Neural cell (in vitro differentiated cells): ENCODE measurements at regions not wholly inside any gene's neighbourhood (a gene's known extent, or its start where the extent isn't known, plus 50 kb on each side); places are given as distances from the start of the nearest gene placed in this dataset.

Source experiments
- H2AFZ ChIP-seq: fragments of 200-600, 300-800 bp; sonication (generic), shearing (Covaris generic); 2 replicates; pipeline ENCODE4 v1.6.0; 2014; ENCODE audit warnings: low read depth, mild to moderate bottlenecking, antibody characterized with exemption, low read length, moderate library complexity
- H3F3A ChIP-seq: fragments of 200-600 bp; shearing (Covaris generic); 2 replicates; pipeline ENCODE4 v1.6.1; 2016; ENCODE audit warnings: mild to moderate bottlenecking, moderate library complexity, mixed read lengths, antibody characterized with exemption, low read length; ENCODE audit not compliant: insufficient read depth, poor library complexity, severe bottlenecking
- H3K27ac ChIP-seq: fragments of 200-600, 300-800 bp; sonication (generic), shearing (Covaris generic); 2 replicates; pipeline ENCODE4 v1.5.1; 2014; ENCODE audit warnings: mild to moderate bottlenecking, low read length, moderate library complexity
- H3K27me3 ChIP-seq: fragments of 300-800, 200-600 bp; sonication (generic), shearing (Covaris generic); 2 replicates; pipeline ENCODE4 v1.6.0; 2014; ENCODE audit warnings: mild to moderate bottlenecking, low read depth, low read length, moderate library complexity; ENCODE audit not compliant: insufficient read depth
- H3K36me3 ChIP-seq: fragments of 300-800, 200-600 bp; sonication (generic), shearing (Covaris generic); 2 replicates; pipeline ENCODE4 v1.5.1; 2014; ENCODE audit warnings: mild to moderate bottlenecking, antibody characterized with exemption, low read length, moderate library complexity; ENCODE audit not compliant: insufficient read depth
- H3K4me2 ChIP-seq: fragments of 300-800, 200-600 bp; sonication (generic), shearing (Covaris generic); 2 replicates; pipeline ENCODE4 v1.6.0; 2014; ENCODE audit warnings: mild to moderate bottlenecking, low read length
- H3K4me3 ChIP-seq: fragments of 300-800, 200-600 bp; sonication (generic), shearing (Covaris generic); 2 replicates; pipeline ENCODE4 v1.5.1; 2014; ENCODE audit warnings: mild to moderate bottlenecking, low read length, moderate library complexity
- H3K79me2 ChIP-seq: fragments of 200-600 bp; shearing (Covaris generic); replicated peaks from 2 replicates; pipeline ENCODE4 v1.6.0; 2014; ENCODE audit warnings: mild to moderate bottlenecking, low read length, moderate library complexity; ENCODE audit not compliant: insufficient read depth
- H3K9ac ChIP-seq: fragments of 300-800, 200-600 bp; sonication (generic), shearing (Covaris generic); 2 replicates; pipeline ENCODE4 v1.6.1; 2016; ENCODE audit warnings: mild to moderate bottlenecking, low read length, mixed read lengths
- H3K9me2 ChIP-seq: fragments of 200-600 bp; shearing (Covaris generic); 2 replicates; pipeline ENCODE4 v1.6.1; 2016; ENCODE audit warnings: mild to moderate bottlenecking, low read length, mixed read lengths; ENCODE audit not compliant: insufficient read depth
- H3K9me3 ChIP-seq: fragments of 200-600, 300-800 bp; sonication (generic), shearing (Covaris generic); 2 replicates; pipeline ENCODE4 v1.6.1; 2016; ENCODE audit warnings: mild to moderate bottlenecking, mixed run types, low read length, moderate library complexity, mixed read lengths
- H4K20me1 ChIP-seq: fragments of 200-600 bp; shearing (Covaris generic); 2 replicates; pipeline ENCODE4 v1.6.1; 2016; ENCODE audit warnings: mild to moderate bottlenecking, mixed run types; ENCODE audit not compliant: insufficient read depth
- EP300 ChIP-seq: fragments of 450-650 bp; conservative IDR thresholded peaks from 2 replicates; pipeline ENCODE4 v1.6.1; 2014; ENCODE audit warnings: antibody characterized with exemption, mild to moderate bottlenecking, moderate library complexity; ENCODE audit not compliant: poor library complexity, severe bottlenecking
- EZH2 ChIP-seq: fragments of 200-600, 300-800 bp; shearing (Covaris generic), sonication (generic); IDR thresholded peaks from 2 replicates; pipeline ENCODE4 v1.6.1; 2014; ENCODE audit warnings: antibody characterized with exemption, low read length, borderline replicate concordance, mild to moderate bottlenecking; ENCODE audit not compliant: insufficient read depth, poor library complexity, severe bottlenecking
- MXI1 ChIP-seq: fragments of 450-650 bp; conservative IDR thresholded peaks from 2 replicates; pipeline ENCODE4 v1.6.1; 2014; ENCODE audit warnings: antibody characterized with exemption, mild to moderate bottlenecking; ENCODE audit not compliant: poor library complexity, severe bottlenecking
- POLR2AphosphoS5 ChIP-seq: IDR thresholded peaks from 2 replicates; pipeline ENCODE4 v1.6.1; 2012
- RAD21 ChIP-seq: fragments of 450-650 bp; conservative IDR thresholded peaks from 2 replicates; pipeline ENCODE4 v1.6.1; 2014; ENCODE audit warnings: antibody characterized with exemption, mild to moderate bottlenecking, moderate library complexity
- REST ChIP-seq: IDR thresholded peaks from 2 replicates; pipeline ENCODE4 v1.6.1; 2012; ENCODE audit warnings: borderline replicate concordance
- SMC3 ChIP-seq: fragments of 450-650 bp; conservative IDR thresholded peaks from 2 replicates; pipeline ENCODE4 v1.6.1; 2014; ENCODE audit warnings: antibody characterized with exemption, mild to moderate bottlenecking, moderate library complexity; ENCODE audit not compliant: poor library complexity
- TAF1 ChIP-seq: IDR thresholded peaks from 2 replicates; pipeline ENCODE4 v1.6.1; 2012; ENCODE audit warnings: low read depth
- TF ChIP-seq, protein P1 (sequence below): fragments of 450-650 bp; IDR thresholded peaks from 2 replicates; pipeline ENCODE4 v1.5.1; 2014; ENCODE audit warnings: antibody characterized with exemption, mild to moderate bottlenecking, moderate library complexity; ENCODE audit not compliant: poor library complexity, severe bottlenecking

GRCh38 chr19:30204721-30205120 lies 167.5 kb upstream of the ZNF536 start:
- Histone ChIP-seq H3K27ac (no peak overlapping the region), H3K4me2 (no peak overlapping the region), H3K4me3 (no peak overlapping the region), H3K79me2 (no peaks in the 10 kb centered on the region), H4K20me1 (no peaks in the 10 kb centered on the region), H3K9ac (no peak overlapping the region), H3K27me3 (no peaks in the 10 kb centered on the region), H3K9me2 (no peaks in the 10 kb centered on the region), H3F3A (no peaks in the 10 kb centered on the region), H2AFZ (no peak overlapping the region), H3K9me3 (no peaks in the 10 kb centered on the region), H3K36me3 (no peaks in the 10 kb centered on the region)
- TF ChIP-seq, protein P1, sequence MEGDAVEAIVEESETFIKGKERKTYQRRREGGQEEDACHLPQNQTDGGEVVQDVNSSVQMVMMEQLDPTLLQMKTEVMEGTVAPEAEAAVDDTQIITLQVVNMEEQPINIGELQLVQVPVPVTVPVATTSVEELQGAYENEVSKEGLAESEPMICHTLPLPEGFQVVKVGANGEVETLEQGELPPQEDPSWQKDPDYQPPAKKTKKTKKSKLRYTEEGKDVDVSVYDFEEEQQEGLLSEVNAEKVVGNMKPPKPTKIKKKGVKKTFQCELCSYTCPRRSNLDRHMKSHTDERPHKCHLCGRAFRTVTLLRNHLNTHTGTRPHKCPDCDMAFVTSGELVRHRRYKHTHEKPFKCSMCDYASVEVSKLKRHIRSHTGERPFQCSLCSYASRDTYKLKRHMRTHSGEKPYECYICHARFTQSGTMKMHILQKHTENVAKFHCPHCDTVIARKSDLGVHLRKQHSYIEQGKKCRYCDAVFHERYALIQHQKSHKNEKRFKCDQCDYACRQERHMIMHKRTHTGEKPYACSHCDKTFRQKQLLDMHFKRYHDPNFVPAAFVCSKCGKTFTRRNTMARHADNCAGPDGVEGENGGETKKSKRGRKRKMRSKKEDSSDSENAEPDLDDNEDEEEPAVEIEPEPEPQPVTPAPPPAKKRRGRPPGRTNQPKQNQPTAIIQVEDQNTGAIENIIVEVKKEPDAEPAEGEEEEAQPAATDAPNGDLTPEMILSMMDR: no peak
- TF ChIP-seq TAF1 (no peak), EZH2 (no peak), MXI1 (no peak), SMC3 (no peak), EP300 (no peak), RAD21 (no peak), REST (no peak), POLR2AphosphoS5 (no peak)

- Histone ChIP-seq H3K27ac (no peak overlapping the region), H3K9me3 (no peaks in the 10 kb centered on the region), H3K27me3 (no peaks in the 10 kb centered on the region), H3K9ac (no peak overlapping the region), H3K4me3 (no peak overlapping the region), H3K79me2 (no peaks in the 10 kb centered on the region), H4K20me1 (no peaks in the 10 kb centered on the region), H3K9me2 (no peaks in the 10 kb centered on the region), H3K36me3 (no peaks in the 10 kb centered on the region), H2AFZ (no peak overlapping the region), H3K4me2 (no peak overlapping the region), H3F3A (no peaks in the 10 kb centered on the region)
- TF ChIP-seq POLR2AphosphoS5 (no peak), SMC3 (no peak), TAF1 (no peak), EZH2 (no peak), REST (no peak)
These were observed 166.0 kb upstream of the ZNF536 start for GRCh38 chr19:30206187-30206586.
